Central memory CD4-positive, alpha-beta T cell (primary cell): ENCODE measurements at regions not wholly inside any gene's neighbourhood (a gene's known extent, or its start where the extent isn't known, plus 50 kb on each side); places are given as distances from the start of the nearest gene placed in this dataset.

ENCODE experiments used
- DNase-seq: peaks from one replicate; pipeline ENCODE4 v3.0.0; 2022

DNA sequence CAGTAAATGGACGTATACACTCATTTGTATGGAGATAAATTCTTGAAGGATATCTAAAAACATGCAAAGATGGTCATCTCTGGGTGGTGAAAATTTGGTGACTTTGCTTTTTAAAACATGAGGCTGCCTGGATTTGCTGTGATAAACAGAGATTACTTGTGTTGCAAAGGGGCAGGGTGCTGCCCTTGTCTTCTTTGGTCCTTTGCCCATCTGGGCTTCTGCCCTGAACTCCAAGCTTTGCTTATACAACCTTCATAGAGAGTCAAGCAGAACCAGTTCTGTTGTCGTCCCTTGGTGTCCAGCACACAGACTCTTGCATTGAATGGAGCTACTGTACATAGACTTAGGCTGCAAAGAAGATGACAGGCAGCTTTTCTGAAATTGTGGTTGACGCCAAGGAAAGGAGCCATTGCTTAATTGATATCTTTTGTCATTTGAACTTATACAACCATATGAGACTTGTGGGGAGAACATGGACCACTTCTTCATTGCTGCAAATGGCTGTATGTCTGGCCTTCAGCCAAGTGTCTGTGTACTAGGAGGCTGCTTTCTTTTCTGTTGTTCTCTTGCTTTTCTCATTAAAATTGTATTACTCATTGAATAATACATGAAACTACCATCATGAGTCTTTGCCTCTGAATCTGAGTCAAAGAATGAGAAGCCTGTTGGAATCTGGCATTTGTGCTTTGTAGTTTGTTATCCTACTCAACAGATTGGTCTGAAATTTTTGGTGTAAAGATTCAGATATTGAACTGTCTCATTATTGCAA, 152.5 kb downstream of the DMRT2 start:
- DNase-seq = no peak

DNA sequence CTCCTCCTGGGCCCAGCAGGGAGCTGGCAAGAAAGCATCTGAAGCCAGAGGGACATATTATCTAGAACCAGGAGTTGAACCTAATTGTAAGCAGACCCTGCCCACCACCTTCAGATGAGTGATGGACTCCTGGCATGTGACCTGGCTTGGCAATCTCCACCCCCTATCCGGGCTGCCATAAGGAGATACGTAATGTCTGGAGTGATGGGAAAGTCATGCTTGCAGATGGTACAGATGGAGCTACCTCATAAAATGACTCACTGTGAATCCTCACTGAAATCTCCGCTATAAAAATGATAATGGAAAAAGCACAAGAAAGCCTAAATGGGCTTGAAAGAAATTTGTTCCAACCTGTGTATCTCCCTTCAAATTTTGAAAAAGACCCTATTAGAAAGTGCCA, 157.5 kb downstream of the DMRT2 start:
- no peak for DNase-seq

DNA sequence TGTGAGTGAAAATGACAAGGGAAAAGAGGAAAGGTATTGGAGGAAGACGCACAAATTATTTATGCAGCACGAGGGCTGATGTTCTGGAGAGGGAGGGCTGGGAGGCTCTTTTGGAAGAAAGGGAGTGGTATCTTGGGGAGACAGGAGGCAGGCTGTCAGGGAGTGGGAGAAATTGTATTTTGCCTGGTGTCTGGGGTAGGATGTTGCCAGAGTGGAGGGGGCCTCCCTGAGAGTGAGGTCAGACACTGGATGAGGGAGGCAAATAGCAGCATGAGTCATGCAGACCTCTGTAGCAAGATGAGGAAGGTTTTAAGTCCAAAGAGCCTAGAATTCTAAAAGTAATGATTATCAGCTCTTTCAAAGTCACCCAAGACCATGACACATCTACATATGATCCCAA, 158.0 kb downstream of the DMRT2 start:
- no peak for DNase-seq

DNA sequence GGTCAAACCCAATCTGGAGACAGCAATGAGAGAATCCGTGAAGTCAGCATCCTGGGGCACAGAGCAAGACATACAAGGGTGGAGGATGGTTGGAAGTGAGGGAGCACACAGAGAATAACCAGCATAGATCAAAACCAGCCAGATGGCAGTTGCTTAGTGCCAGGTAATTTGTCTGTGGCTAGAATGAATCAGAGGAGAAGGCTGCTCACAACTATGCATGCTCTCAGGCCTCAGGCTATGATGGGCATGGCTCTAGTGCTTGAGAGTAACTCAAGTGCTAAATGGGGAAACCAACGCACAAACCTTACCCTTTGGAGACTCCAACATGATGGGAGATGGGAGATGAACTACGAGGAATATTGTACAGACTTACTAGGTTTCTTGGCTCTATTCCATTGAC, 160.8 kb downstream of the DMRT2 start:
- no peak for DNase-seq

DNA sequence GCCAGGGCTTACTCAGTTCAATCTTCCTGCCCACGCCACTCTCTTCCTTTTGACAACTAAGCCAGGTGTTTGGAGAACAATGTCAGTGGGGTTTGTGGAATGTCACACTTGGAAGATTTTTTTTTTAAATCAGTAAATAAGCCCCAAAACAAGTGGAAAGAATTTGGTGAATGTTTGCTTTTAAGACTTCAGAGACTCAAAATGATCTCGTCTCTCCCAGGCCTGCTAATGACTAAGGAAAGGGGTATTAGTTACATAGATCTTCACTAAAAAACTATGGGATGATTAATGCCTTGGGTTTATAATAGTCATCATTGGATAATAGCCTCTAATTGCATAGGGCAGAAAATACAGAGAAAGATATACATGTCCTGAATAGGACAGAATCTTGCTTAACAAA, 166.4 kb downstream of the DMRT2 start:
- DNase-seq = no peak

DNA sequence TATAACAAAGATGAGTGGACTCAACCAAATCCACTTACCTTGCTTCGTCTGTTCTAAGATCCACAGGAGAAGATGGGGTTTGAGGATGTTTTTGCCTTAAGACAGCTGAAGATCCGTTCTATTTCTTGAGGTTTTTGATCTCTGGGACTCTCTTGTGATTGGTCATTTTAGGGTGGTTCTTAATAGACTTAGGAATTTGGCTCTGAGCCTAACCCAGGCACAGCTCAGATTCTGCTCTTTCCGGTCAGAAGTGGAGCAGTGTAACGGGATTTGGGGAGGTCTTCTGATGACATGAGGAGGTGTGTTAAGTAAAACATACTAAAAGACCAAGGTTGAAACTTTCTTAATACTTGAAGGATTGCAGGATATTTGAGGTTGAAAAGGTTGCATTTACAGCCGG, 166.9 kb downstream of the DMRT2 start:
- no peak for DNase-seq

DNA sequence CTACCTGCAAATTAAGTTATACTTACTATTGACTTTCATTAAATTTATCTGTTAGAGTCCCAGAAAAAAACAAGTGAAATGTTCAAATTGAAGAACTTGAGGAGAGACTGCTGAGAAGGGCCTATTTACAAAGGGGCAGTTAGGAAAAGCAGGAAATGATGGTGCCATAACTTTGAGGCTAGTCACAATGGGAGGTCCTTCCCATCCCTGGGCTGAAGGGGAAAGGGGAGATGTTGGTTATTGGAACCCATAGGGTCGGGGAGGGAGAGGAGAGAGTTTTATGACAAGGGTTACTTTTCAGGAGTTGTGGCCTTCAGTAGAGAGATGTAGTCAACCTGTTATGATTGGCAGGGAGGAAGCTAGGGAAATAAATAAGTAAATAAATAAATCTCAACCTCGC, 169.1 kb downstream of the DMRT2 start:
- no peak for DNase-seq

DNA sequence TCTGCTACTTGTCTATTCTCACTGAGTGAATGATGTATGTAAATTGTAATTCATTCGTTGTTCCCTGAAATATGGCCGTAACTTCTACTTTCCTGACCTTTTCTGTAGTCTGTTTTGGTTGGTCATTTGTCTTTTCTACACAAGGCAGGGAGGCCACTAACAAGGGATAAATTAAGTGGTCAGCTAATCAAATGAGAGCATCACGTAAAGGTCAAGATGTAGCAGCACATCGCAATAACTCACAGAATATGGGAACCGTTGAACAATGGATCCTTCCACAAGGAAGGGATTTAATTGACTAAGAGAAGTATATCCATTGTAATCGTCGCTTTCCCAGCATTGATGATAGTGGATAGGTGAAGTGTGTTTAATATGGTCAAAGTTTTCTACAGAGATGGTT, 171.1 kb downstream of the DMRT2 start:
- no peak for DNase-seq

DNA sequence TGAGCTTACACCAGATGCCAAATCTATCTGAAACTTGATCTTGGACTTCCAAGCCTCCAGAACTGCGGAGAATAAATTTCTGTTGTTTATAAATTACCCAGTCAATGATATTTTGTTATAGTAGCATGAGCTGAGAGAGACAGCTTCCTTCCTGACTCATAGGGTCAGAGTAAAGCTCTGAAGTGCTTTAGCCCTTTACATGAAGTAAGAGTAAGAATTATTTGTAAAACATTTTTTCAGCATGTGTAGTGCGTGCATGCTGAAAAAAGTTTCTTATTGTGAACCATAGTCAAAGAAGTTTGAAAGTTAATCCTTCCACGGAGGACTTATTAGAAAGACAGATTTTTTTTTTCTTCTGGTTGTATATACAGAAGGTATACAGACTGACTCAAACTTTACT, 172.4 kb downstream of the DMRT2 start:
- no peak for DNase-seq

DNA sequence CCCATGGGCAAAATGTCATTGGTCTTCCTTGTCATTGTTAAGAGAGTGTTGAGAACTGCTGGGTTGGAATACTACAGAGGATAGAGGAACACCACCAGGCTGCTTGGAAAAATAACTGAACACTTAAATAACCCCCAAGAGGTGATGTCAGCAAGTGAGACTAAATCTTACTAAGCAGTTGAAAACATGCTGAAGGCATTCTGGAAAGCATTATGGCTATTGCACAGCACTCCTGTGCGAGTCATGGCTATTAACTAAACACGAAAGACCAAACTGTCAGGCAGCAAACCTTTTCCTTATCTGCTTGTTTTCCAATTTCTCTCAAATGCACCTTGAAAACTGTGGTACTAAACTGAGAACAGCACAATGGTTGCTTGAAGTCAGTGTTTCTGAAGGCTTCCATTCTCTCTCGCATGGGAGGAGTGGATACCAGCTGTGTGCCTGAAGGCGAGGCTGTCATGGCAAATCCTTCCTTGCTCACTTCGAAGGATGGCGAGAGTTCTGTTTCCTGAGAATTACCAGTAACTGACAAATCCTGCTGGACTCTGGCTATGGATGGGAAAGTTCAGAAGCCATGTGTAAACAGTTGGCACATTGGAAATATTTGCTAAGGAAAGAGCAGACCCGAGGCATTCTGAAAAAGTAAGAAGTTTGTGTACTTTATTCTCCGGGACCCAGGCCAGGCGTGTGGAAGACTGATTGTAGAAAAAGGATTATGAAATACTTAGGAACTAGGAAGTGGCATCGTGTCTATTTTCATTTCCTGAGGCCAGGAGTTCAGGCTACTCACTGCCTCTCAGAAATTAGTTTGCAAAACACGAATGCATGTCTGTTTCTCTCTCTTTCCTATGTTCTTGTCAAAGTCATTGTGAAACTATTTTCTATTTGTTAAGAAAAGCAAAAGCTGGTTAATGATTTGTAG, 182.1 kb downstream of the DMRT2 start:
- no peak for DNase-seq

DNA sequence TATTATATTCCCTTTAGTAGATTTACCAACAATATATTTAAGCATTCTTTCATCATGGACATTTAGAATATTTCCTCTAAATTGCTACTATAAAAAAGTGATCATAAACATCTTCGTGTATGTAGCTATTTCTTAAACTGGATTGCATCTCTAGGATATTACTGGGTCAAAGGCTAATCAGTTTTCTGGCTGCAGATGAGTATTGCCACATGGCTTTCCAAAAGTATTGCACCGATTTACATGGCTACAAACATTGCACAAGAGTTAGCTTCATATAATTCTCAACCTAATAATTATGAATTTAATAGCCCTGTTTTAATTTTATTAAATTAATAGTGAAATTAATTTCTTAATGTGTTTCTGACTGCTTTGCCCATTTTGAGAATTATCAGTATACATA, 183.4 kb downstream of the DMRT2 start:
- no peak for DNase-seq

DNA sequence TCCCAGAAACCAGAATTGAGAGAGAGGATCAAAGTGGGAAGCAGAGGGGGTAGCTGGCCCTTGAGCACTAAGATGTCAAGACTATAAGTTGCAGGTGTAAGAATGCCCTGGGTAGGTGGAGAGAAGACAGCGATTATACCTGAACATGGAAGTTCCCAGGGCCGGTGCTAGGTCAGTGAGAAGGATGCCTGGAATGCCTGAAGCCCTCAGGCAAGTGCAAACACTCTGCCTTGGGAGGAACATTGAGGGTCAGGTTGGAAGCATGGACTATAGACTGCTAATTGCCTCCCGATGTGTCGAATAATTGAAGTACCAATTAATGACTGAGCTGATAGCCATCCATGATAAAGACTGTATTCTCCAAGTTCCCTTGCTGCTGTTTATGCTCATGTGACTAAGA, 185.5 kb downstream of the DMRT2 start:
- no peak for DNase-seq

DNA sequence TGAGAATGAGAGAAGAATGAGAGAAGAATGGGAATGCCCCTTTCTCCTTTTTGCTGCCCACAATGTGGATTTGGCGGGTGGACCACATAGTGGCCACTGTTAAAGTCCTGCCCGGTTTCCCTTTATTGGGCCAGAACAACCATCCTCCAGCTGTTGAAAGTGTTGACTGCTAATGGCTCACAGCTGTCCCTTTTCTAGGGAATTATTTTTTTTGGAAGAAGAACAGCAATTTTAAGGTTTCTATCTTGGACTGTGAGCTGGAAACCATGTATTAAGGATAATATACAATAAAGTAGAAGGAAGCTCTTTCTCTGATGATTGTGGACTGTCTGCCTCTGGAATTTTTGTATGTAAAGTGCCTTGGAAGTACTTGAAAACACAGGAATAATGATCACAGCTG, 185.9 kb downstream of the DMRT2 start:
- no peak for DNase-seq

DNA sequence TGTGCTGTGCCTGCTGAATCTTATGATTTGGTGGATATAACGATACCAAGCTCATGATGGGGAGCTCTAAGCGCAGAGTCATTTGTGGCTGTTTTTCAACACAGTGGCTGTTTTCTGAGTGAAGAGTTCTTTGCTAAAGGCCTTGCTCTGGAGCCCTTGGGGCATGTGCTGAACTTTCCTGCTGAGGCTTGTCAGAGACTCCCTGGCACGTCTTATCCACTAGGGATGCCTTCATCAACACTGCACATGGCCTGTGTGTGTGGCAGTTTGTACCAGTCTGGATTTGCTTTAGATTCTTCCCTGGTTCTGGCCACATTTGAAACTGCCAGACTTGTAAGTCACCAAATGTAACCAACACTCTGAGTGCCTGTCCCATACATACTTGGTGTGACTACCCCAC, 188.2 kb downstream of the DMRT2 start:
- DNase-seq = no peak

DNA sequence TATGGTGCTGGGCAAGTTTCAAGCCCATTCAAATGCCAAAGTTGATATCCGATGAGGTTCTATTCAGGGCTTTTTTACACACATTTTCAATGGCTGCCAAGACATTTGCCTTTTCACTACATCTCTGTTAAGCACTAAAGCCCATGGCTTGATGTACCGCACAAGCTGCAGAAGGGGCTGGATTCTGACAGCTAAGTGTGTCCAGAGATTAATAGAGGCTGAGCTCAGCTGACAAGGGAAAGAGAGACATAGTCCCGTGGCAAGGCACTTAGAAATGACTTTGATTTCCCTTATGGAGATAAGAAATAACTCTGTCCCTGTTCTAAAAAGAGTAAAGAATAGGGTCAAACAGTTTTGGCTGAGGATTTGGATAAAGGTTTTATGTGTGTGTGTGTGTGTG, 198.6 kb downstream of the DMRT2 start:
- DNase-seq = no peak

DNA sequence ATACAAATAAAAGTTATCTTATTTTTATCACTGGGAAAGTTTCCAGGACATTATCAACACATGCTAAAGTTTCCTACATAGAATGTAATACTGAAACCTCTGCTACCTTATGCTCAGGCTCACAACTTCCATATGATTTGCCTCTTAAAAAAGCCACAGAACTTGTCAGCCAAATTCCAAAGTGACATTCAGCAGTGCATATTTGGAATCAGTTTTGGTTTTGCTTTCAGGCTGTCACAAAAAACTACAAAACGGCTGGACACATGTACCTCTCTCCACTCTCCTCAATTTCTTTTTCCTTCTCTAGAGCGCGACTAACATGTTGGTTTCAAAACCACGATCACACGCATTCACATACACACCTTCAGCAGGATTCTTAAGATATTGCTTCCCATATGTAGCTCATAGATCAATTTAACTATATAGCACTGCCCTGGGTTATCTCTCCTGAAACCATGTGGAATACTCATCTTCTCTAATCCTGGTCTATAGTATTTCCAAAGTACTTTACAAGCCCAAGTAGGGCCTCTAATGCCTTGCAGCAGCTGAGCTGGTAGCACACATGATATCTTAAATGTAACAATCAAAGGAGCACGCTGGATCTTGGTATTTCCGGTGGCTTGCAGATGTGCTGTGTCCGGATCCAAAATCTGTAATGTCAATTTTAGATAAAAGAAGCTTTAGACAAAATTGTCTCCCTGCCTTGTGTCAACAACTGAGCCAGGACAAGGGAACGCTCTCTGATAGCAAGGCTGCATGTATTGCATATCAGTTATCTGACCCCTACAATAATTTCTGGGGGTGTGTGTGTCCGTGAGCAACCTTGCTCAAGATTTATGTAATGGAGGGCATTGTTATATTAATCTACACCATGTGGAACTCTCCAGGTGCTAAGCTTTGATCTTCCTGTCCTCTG, 203.2 kb downstream of the DMRT2 start:
- DNase-seq = no peak

DNA sequence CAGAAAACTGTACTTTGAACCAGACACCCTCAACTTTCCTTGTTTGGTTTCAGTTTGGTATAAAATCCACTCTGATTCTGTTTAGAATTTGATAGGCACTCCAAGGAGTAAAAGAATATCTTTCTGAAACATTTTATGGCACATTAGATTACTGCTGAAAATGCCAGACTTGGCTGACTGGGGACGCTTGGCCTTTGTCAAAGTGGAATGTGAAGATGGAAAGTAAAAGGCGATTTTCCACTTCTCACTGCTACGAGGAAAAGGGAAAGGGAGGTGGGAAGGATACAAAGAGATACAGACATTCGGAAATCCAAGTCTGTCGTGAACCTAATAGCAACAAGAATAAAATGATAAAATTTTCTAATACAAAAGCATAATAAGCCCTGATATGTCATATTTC, 203.9 kb downstream of the DMRT2 start:
- DNase-seq = no peak

DNA sequence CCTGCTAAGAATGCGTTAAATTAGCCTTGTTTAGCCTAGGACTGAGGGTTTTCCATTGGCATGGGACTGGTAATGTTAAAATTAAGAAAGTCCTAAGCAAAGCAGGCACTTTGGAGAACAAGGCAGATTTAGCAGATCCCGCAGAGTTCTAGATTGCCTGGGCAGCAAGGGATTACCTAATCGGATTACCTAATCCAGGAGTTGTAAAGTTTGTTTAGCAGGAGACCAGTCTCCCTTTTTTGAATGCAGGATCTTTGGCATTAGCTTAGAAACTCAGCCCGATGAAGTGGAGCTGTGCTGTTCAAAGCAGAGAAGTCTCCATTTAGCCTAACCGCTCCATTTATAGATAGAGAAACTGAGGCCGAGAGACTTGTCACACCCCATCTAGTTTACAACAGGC, 206.0 kb downstream of the DMRT2 start:
- no peak for DNase-seq

DNA sequence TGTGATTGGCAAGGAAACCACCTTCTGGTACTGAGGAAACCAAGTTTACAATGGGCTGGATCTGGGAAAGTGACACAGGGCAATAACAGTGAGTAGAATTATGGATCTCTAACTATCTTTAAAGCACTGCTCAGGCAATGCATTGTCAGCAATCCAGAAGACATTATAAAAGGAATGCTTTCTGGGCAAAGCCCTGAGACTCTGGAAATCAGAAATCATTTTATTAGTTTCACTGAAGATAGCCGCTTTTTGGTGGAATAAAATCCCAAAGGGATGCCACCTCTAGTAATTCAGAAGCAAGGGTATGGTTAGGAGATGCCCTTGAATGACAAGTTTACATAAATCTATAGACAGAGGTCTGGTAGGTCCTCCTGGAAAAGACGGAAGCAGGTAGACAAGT, 211.1 kb downstream of the DMRT2 start:
- no peak for DNase-seq

DNA sequence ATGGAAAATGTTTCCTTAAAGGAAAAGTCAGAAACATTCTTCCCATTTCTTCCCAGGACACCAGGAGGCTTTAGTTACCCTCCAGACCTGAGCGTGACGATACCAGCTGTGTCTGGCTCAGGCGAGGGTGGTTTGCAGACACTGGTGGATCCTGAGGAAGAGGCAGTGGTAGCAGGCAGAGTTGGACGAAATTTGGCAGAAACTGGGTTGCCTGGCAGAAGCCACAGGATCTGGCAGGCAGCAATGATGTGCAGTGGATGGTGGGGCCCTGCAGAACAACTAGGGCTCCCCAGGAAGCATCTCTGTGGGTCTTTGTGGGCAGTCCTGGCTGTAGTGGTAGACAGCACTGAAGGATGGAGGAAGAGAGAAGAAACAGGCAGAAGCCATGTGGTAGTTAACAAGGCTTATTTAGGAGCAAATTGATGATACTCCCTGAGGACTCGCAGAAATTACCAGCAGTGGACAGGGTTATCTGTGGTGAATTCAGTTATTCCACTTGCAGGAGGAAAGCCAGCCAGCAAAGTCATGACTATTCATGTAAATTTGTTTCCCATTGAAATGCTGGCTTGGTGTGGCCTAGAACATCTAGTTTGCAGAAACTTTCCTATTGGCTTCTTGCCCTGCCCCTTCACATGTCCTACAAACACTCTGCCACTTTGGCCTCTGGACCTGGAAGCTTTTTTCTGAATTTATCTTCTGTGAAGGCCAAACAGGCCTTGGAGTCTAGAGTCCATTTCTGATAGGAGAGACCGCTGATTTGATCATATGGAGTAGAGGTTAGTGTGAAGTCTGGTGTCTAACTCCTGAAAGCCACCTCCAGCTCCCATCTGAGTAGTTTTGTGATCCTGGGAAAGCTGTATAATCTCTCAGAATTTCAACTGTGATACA, 212.0 kb downstream of the DMRT2 start:
- DNase-seq = no peak

DNA sequence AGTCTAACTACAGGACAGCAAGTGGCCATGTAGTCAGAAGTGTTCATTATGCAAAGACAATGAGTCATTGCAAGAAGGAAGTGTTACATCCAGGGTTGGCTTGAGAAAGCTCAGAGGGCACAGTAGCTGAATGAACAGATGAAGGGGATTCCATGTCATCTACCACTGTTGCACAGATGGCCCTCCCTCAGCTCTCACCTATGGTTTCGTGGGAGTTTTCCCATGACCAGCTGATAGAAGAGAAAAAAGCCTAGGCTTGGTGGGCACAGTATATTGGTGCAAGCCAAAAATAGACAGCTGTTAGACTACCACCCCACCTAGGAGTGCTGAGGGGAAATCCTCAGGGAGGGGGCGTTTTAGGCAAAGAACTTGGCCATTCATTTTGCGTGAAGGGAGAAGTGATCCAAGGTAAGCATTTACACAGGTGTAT, 217.0 kb downstream of the DMRT2 start:
- DNase-seq = no peak

DNA sequence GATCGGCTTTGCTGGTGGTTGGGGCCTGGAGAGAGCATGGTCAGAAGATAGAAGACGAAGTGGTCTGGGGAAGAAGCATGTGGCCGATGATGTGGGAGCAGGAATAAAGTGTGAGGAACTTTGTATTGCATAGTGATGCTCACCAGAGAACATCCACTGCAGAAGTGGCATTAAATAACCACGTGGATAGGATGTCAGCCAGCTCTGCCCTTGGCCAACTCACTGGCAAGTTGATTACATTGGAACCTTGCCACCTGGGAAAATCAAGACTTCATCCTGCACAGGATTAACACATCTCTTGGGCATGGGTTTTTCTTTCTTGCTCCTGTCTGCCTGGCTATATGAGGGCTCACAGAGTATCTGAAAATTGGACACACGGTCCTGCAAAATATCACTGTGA, 217.4 kb downstream of the DMRT2 start:
- no peak for DNase-seq
